WTC11 (cell line): ENCODE measurements at regions not wholly inside any gene's neighbourhood (a gene's known extent, or its start where the extent isn't known, plus 50 kb on each side); places are given as distances from the start of the nearest gene placed in this dataset.

ENCODE experiments used
- ATAC-seq: fragments of 200-7000 bp; cut with Tn5 transposase; 2 replicates; pipeline ENCODE4 v1.10.0; 2021; ENCODE audit warnings: mild to moderate bottlenecking, moderate library complexity
- CTCF ChIA-PET: fragments of 300-600 bp; sonication (Branson Sonifier 250); formaldehyde crosslinking; loops from one replicate; lab custom pipeline; 2021; ENCODE audit warnings: antibody characterized with exemption; lab: Charles Lee
- POLR2A ChIA-PET: fragments of 350-600 bp; sonication (Branson Sonifier 250); formaldehyde crosslinking; loops from one replicate; lab custom pipeline; 2021; ENCODE audit warnings: antibody characterized with exemption; lab: Charles Lee
- DNase-seq: peaks from one replicate; pipeline ENCODE4 v3.0.0; 2021; ENCODE audit warnings: low spot score
- H3K27ac Mint-ChIP-seq: 2 replicates; pipeline ENCODE4 v1.8.0; 2021; ENCODE audit warnings: mixed read lengths
- H3K27me3 Mint-ChIP-seq: 2 replicates; pipeline ENCODE4 v1.8.0; 2021; ENCODE audit warnings: low read depth, mild to moderate bottlenecking, moderate library complexity, mixed read lengths
- H3K36me3 Mint-ChIP-seq: 2 replicates; pipeline ENCODE4 v1.8.0; 2021; ENCODE audit warnings: mixed read lengths
- H3K4me1 Mint-ChIP-seq: 2 replicates; pipeline ENCODE4 v1.8.0; 2022; ENCODE audit warnings: mixed read lengths
- H3K4me3 Mint-ChIP-seq: 2 replicates; pipeline ENCODE4 v1.8.0; 2021; ENCODE audit warnings: mild to moderate bottlenecking, moderate library complexity, mixed read lengths
- H3K9me3 Mint-ChIP-seq: 2 replicates; pipeline ENCODE4 v1.8.0; 2021; ENCODE audit warnings: mixed read lengths
- E2F4 ChIP-seq: sonication (generic); formaldehyde crosslinking; IDR thresholded peaks from 2 replicates; pipeline ENCODE4 v1.8.1; 2022; ENCODE audit warnings: low read depth, mild to moderate bottlenecking, moderate library complexity, missing genetic modification reagents, borderline replicate concordance
- ELF4 ChIP-seq: sonication (generic); formaldehyde crosslinking; IDR thresholded peaks from 2 replicates; pipeline ENCODE4 v1.8.1; 2022; ENCODE audit warnings: low read depth, mild to moderate bottlenecking, moderate library complexity, missing genetic modification reagents
- ESRRA ChIP-seq: sonication (generic); formaldehyde crosslinking; IDR thresholded peaks from 2 replicates; pipeline ENCODE4 v1.8.1; 2022; ENCODE audit warnings: mild to moderate bottlenecking, missing genetic modification reagents, borderline replicate concordance
- FOXK1 ChIP-seq: sonication (generic); formaldehyde crosslinking; IDR thresholded peaks from 2 replicates; pipeline ENCODE4 v1.8.0; 2022; ENCODE audit warnings: mild to moderate bottlenecking, moderate library complexity, missing genetic modification reagents
- FOXP4 ChIP-seq: sonication (generic); formaldehyde crosslinking; IDR thresholded peaks from 2 replicates; pipeline ENCODE4 v1.8.0; 2022; ENCODE audit warnings: mild to moderate bottlenecking, missing genetic modification reagents
- GRHL2 ChIP-seq: fragments of 250-450 bp; sonication (Bioruptor Pico); IDR thresholded peaks from 2 replicates; pipeline ENCODE4 v1.8.0; 2022; ENCODE audit warnings: mild to moderate bottlenecking, moderate library complexity; ENCODE audit not compliant: insufficient replicate concordance, severe bottlenecking
- GTF2I ChIP-seq: fragments of 250-450 bp; sonication (Bioruptor Pico); conservative IDR thresholded peaks from 2 replicates; pipeline ENCODE4 v1.4.0; 2021; ENCODE audit warnings: mild to moderate bottlenecking
- HMGA2 ChIP-seq: fragments of 250-450 bp; sonication (Bioruptor Pico); IDR thresholded peaks from 2 replicates; pipeline ENCODE4 v1.4.0; 2021; ENCODE audit warnings: mild to moderate bottlenecking, moderate library complexity
- MXD4 ChIP-seq: fragments of 250-450 bp; sonication (Bioruptor Pico); IDR thresholded peaks from 2 replicates; pipeline ENCODE4 v1.8.0; 2021; ENCODE audit warnings: mild to moderate bottlenecking, moderate library complexity, borderline replicate concordance
- NFATC4 ChIP-seq: fragments of 250-450 bp; sonication (Bioruptor Pico); IDR thresholded peaks from 2 replicates; pipeline ENCODE4 v1.9.0; 2021; ENCODE audit warnings: mild to moderate bottlenecking
- OVOL2 ChIP-seq: fragments of 250-450 bp; sonication (Bioruptor Pico); IDR thresholded peaks from 2 replicates; pipeline ENCODE4 v1.9.0; 2021; ENCODE audit warnings: mild to moderate bottlenecking, borderline replicate concordance
- RORB ChIP-seq: fragments of 250-450 bp; sonication (Bioruptor Pico); IDR thresholded peaks from 2 replicates; pipeline ENCODE4 v1.9.0; 2021; ENCODE audit warnings: mild to moderate bottlenecking
- SP1 ChIP-seq: sonication (generic); formaldehyde crosslinking; conservative IDR thresholded peaks from 2 replicates; pipeline ENCODE4 v1.8.1; 2022; ENCODE audit warnings: missing genetic modification reagents
- TCF7 ChIP-seq: sonication (generic); formaldehyde crosslinking; IDR thresholded peaks from 2 replicates; pipeline ENCODE4 v1.8.0; 2022; ENCODE audit warnings: mild to moderate bottlenecking, low read depth, missing genetic modification reagents, moderate library complexity
- TEAD1 ChIP-seq: sonication (generic); formaldehyde crosslinking; IDR thresholded peaks from 2 replicates; pipeline ENCODE4 v1.8.0; 2022; ENCODE audit warnings: mild to moderate bottlenecking, missing genetic modification reagents
- ZBTB21 ChIP-seq: sonication (generic); formaldehyde crosslinking; IDR thresholded peaks from 2 replicates; pipeline ENCODE4 v1.8.1; 2023; ENCODE audit warnings: mild to moderate bottlenecking, missing genetic modification reagents, borderline replicate concordance
- ZBTB43 ChIP-seq: sonication (generic); formaldehyde crosslinking; IDR thresholded peaks from 2 replicates; pipeline ENCODE4 v1.8.1; 2023; ENCODE audit warnings: mild to moderate bottlenecking, missing genetic modification reagents
- ZNF232 ChIP-seq: sonication (generic); formaldehyde crosslinking; IDR thresholded peaks from 2 replicates; pipeline ENCODE4 v1.8.0; 2022; ENCODE audit warnings: mild to moderate bottlenecking, missing genetic modification reagents
- ZNF281 ChIP-seq: sonication (generic); formaldehyde crosslinking; IDR thresholded peaks from 2 replicates; pipeline ENCODE4 v1.8.0; 2023; ENCODE audit warnings: mild to moderate bottlenecking, missing genetic modification reagents
- TF ChIP-seq, protein P1 (sequence below): fragments of 250-450 bp; sonication (Bioruptor Pico); IDR thresholded peaks from 2 replicates; pipeline ENCODE4 v1.9.0; 2021; ENCODE audit warnings: mild to moderate bottlenecking
- TF ChIP-seq, protein P2 (sequence below): sonication (generic); formaldehyde crosslinking; IDR thresholded peaks from 2 replicates; pipeline ENCODE4 v1.8.0; 2023; ENCODE audit warnings: missing genetic modification reagents, mild to moderate bottlenecking, borderline replicate concordance
- TF ChIP-seq, protein P3 (sequence below): sonication (generic); formaldehyde crosslinking; conservative IDR thresholded peaks from 2 replicates; pipeline ENCODE4 v1.8.1; 2023; ENCODE audit warnings: mild to moderate bottlenecking, low read depth, missing genetic modification reagents, moderate library complexity

DNA sequence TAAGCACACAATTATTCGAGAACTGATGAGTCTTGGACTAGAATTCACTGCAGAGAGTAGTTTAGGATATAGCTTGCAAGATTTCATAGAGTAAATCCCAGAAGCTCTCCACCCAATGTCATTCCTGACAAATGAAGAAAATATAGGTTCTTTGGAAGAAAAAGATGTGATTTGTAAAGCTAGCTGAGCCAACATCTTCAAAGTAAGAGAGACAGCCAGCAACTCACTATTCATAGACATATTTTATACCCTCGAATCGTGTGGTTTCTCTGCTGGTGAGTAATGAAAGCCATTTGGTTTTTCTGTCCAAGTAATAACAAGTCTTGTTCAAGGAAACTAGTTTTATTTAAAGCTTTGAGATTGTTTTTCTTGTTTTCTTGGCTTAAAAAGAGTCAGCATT lies 165.7 kb upstream of the SYT6 start:
- TF ChIP-seq, protein P1, sequence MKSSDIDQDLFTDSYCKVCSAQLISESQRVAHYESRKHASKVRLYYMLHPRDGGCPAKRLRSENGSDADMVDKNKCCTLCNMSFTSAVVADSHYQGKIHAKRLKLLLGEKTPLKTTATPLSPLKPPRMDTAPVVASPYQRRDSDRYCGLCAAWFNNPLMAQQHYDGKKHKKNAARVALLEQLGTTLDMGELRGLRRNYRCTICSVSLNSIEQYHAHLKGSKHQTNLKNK (CRISPR knock-in tag): no peak
- no peak for TF ChIP-seq FOXP4 (CRISPR knock-in tag)
- TF ChIP-seq ZNF232 (CRISPR knock-in tag): no peak
- TF ChIP-seq MXD4: no peak
- TF ChIP-seq TCF7 (CRISPR knock-in tag): no peak
- no peak for TF ChIP-seq TEAD1 (CRISPR knock-in tag)
- no peak for TF ChIP-seq OVOL2 (CRISPR knock-in tag)
- TF ChIP-seq E2F4 (CRISPR knock-in tag): no peak
- no peak for TF ChIP-seq RORB (CRISPR knock-in tag)
- TF ChIP-seq GTF2I (CRISPR knock-in tag): no peak
- no peak for TF ChIP-seq FOXK1
- no peak for TF ChIP-seq ZBTB43
- no peak for TF ChIP-seq ZBTB21 (CRISPR knock-in tag)
- no peak for TF ChIP-seq GRHL2
- no peak for TF ChIP-seq HMGA2 (CRISPR knock-in tag)
- H3K36me3 Mint-ChIP-seq: no peaks in the 10 kb centered on the region
- no peak overlapping the region for H3K27ac Mint-ChIP-seq
- DNase-seq: no peak
- H3K4me3 Mint-ChIP-seq: no peak overlapping the region
- POLR2A ChIA-PET: no interaction called here
- no peaks in the 10 kb centered on the region for H3K9me3 Mint-ChIP-seq
- H3K4me1 Mint-ChIP-seq: no peaks in the 10 kb centered on the region
- ATAC-seq: no peak
- CTCF ChIA-PET: interaction anchor here (1.3 kb wide), 1 partner anchor 37 kb away, joined by 3 read pairs; no protein-coding TSS in a partner anchor
- H3K27me3 Mint-ChIP-seq: peaks cover 43% of the 10 kb centered on the region

GRCh38 chr1:114318961-114319360 lies 165.3 kb upstream of the SYT6 start:
- ChIA-PET POLR2A (no interaction called here), CTCF (interaction anchor here (1.3 kb wide), 1 partner anchor 36 kb away, joined by 3 read pairs; no protein-coding TSS in a partner anchor)
- DNase-seq: no peak
- no peak for ATAC-seq
- Mint-ChIP-seq H3K4me3 (no peak overlapping the region), H3K27ac (no peak overlapping the region), H3K27me3 (peaks cover 43% of the 10 kb centered on the region), H3K36me3 (no peaks in the 10 kb centered on the region), H3K9me3 (peaks cover 3% of the 10 kb centered on the region; the same call in 1 of the 2 replicates), H3K4me1 (no peaks in the 10 kb centered on the region)
- TF ChIP-seq, protein P2, sequence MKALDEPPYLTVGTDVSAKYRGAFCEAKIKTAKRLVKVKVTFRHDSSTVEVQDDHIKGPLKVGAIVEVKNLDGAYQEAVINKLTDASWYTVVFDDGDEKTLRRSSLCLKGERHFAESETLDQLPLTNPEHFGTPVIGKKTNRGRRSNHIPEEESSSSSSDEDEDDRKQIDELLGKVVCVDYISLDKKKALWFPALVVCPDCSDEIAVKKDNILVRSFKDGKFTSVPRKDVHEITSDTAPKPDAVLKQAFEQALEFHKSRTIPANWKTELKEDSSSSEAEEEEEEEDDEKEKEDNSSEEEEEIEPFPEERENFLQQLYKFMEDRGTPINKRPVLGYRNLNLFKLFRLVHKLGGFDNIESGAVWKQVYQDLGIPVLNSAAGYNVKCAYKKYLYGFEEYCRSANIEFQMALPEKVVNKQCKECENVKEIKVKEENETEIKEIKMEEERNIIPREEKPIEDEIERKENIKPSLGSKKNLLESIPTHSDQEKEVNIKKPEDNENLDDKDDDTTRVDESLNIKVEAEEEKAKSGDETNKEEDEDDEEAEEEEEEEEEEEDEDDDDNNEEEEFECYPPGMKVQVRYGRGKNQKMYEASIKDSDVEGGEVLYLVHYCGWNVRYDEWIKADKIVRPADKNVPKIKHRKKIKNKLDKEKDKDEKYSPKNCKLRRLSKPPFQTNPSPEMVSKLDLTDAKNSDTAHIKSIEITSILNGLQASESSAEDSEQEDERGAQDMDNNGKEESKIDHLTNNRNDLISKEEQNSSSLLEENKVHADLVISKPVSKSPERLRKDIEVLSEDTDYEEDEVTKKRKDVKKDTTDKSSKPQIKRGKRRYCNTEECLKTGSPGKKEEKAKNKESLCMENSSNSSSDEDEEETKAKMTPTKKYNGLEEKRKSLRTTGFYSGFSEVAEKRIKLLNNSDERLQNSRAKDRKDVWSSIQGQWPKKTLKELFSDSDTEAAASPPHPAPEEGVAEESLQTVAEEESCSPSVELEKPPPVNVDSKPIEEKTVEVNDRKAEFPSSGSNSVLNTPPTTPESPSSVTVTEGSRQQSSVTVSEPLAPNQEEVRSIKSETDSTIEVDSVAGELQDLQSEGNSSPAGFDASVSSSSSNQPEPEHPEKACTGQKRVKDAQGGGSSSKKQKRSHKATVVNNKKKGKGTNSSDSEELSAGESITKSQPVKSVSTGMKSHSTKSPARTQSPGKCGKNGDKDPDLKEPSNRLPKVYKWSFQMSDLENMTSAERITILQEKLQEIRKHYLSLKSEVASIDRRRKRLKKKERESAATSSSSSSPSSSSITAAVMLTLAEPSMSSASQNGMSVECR (CRISPR knock-in tag): no peak
- TF ChIP-seq, protein P3, sequence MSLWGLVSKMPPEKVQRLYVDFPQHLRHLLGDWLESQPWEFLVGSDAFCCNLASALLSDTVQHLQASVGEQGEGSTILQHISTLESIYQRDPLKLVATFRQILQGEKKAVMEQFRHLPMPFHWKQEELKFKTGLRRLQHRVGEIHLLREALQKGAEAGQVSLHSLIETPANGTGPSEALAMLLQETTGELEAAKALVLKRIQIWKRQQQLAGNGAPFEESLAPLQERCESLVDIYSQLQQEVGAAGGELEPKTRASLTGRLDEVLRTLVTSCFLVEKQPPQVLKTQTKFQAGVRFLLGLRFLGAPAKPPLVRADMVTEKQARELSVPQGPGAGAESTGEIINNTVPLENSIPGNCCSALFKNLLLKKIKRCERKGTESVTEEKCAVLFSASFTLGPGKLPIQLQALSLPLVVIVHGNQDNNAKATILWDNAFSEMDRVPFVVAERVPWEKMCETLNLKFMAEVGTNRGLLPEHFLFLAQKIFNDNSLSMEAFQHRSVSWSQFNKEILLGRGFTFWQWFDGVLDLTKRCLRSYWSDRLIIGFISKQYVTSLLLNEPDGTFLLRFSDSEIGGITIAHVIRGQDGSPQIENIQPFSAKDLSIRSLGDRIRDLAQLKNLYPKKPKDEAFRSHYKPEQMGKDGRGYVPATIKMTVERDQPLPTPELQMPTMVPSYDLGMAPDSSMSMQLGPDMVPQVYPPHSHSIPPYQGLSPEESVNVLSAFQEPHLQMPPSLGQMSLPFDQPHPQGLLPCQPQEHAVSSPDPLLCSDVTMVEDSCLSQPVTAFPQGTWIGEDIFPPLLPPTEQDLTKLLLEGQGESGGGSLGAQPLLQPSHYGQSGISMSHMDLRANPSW (CRISPR knock-in tag): no peak
- no peak for TF ChIP-seq SP1 (CRISPR knock-in tag)
- no peak for TF ChIP-seq GRHL2
- TF ChIP-seq ELF4 (CRISPR knock-in tag): no peak
- no peak for TF ChIP-seq ESRRA
- no peak for TF ChIP-seq NFATC4 (CRISPR knock-in tag)
- TF ChIP-seq FOXK1: no peak
- no peak for TF ChIP-seq ZNF281 (CRISPR knock-in tag)
